Tibial nerve (tissue), 3 donors: ENCODE measurements at regions not wholly inside any gene's neighbourhood (a gene's known extent, or its start where the extent isn't known, plus 50 kb on each side); places are given as distances from the start of the nearest gene placed in this dataset.

ENCODE experiments used
- EP300 ChIP-seq, 2 donors: sonication (generic); formaldehyde crosslinking; IDR thresholded peaks; one replicate each; pipeline ENCODE4 v1.6.1; 2017; ENCODE audit warnings: antibody characterized with exemption in 2 of 2, mild to moderate bottlenecking in 1 of 2
- POLR2A ChIP-seq, 2 donors: fragments of 450-650 bp; IDR thresholded peaks; one replicate each; pipeline ENCODE4 v1.6.1; 2017; ENCODE audit warnings: antibody characterized with exemption in 2 of 2, mild to moderate bottlenecking in 2 of 2, moderate library complexity in 2 of 2

- TF ChIP-seq EP300 (IDR thresholded peaks at IDR 0.05) = no peak
- no peak for TF ChIP-seq POLR2A (IDR thresholded peaks at IDR 0.05)
These were observed 269.5 kb upstream of the AKR1E2 start for GRCh38 chr10:4556527-4556926.
